ENCODE measurements at regions not wholly inside any gene's neighbourhood (a gene's known extent, or its start where the extent isn't known, plus 50 kb on each side); places are given as distances from the start of the nearest gene placed in this dataset.

- TF ChIP-seq, protein P1, sequence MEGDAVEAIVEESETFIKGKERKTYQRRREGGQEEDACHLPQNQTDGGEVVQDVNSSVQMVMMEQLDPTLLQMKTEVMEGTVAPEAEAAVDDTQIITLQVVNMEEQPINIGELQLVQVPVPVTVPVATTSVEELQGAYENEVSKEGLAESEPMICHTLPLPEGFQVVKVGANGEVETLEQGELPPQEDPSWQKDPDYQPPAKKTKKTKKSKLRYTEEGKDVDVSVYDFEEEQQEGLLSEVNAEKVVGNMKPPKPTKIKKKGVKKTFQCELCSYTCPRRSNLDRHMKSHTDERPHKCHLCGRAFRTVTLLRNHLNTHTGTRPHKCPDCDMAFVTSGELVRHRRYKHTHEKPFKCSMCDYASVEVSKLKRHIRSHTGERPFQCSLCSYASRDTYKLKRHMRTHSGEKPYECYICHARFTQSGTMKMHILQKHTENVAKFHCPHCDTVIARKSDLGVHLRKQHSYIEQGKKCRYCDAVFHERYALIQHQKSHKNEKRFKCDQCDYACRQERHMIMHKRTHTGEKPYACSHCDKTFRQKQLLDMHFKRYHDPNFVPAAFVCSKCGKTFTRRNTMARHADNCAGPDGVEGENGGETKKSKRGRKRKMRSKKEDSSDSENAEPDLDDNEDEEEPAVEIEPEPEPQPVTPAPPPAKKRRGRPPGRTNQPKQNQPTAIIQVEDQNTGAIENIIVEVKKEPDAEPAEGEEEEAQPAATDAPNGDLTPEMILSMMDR (IDR thresholded peaks at IDR 0.05; ENCODE audit: low read length), result no peak
- TF ChIP-seq EZH2 (IDR thresholded peaks at IDR 0.05; ENCODE audit: borderline replicate concordance, low read length), result no peak
Observed at GRCh38 chr6:2471472-2471871, 226.1 kb upstream of the GMDS start.

Measured in OCI-LY1 (cell line).